ENCODE measurements at regions not wholly inside any gene's neighbourhood (a gene's known extent, or its start where the extent isn't known, plus 50 kb on each side); places are given as distances from the start of the nearest gene placed in this dataset.

DNA sequence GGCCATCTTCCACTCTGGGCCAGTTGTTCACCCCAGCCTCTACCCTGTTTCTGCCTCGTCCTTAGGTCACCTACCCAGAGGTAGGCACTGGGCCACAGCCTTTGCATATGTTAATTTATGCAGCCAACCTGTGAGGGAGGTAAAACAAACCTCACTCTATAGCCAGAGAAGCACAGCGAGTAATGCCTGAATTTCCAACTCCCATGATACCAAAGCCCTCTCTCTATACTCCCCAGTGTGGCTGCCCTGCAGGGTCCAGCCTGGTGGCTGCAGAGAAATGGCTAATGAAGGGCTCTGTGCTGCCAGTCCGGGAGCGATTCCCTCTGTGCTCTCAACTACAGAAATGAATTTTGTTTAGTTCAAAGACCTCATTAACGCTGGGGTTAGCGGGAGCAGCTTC lies 397.0 kb upstream of the CCL2 start:
- TF ChIP-seq, protein P1, sequence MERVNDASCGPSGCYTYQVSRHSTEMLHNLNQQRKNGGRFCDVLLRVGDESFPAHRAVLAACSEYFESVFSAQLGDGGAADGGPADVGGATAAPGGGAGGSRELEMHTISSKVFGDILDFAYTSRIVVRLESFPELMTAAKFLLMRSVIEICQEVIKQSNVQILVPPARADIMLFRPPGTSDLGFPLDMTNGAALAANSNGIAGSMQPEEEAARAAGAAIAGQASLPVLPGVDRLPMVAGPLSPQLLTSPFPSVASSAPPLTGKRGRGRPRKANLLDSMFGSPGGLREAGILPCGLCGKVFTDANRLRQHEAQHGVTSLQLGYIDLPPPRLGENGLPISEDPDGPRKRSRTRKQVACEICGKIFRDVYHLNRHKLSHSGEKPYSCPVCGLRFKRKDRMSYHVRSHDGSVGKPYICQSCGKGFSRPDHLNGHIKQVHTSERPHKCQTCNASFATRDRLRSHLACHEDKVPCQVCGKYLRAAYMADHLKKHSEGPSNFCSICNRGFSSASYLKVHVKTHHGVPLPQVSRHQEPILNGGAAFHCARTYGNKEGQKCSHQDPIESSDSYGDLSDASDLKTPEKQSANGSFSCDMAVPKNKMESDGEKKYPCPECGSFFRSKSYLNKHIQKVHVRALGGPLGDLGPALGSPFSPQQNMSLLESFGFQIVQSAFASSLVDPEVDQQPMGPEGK (CRISPR knock-in tag; IDR thresholded peaks at IDR 0.05; ENCODE audit: borderline replicate concordance): no peak
- TF ChIP-seq BACH2 (CRISPR knock-in tag; IDR thresholded peaks at IDR 0.05; ENCODE audit: borderline replicate concordance) (no peak), RARB (CRISPR knock-in tag; IDR thresholded peaks at IDR 0.05) (no peak), TOX (CRISPR knock-in tag; IDR thresholded peaks at IDR 0.05; ENCODE audit: borderline replicate concordance) (no peak), ZFP3 (CRISPR knock-in tag; IDR thresholded peaks at IDR 0.05) (no peak), ARNTL (CRISPR knock-in tag; IDR thresholded peaks at IDR 0.05; ENCODE audit: borderline replicate concordance, low read depth) (no peak), CSRNP3 (CRISPR knock-in tag; IDR thresholded peaks at IDR 0.05) (no peak), OSR1 (CRISPR knock-in tag; IDR thresholded peaks at IDR 0.05) (no peak), ZFP30 (CRISPR knock-in tag; IDR thresholded peaks at IDR 0.05) (no peak), ZNF565 (CRISPR knock-in tag; conservative IDR thresholded peaks at IDR 0.05; ENCODE audit: low read depth) (no peak), TCF4 (CRISPR knock-in tag; IDR thresholded peaks at IDR 0.05; ENCODE audit: borderline replicate concordance) (no peak), PPARA (CRISPR knock-in tag; IDR thresholded peaks at IDR 0.05; ENCODE audit: borderline replicate concordance) (no peak)
